ENCODE measurements at regions not wholly inside any gene's neighbourhood (a gene's known extent, or its start where the extent isn't known, plus 50 kb on each side); places are given as distances from the start of the nearest gene placed in this dataset.
"Not testable (repeated sequence)": the region's sequence is repeated elsewhere in the genome, so short reads cannot be mapped to it uniquely, and the experiment has no call there.

DNA sequence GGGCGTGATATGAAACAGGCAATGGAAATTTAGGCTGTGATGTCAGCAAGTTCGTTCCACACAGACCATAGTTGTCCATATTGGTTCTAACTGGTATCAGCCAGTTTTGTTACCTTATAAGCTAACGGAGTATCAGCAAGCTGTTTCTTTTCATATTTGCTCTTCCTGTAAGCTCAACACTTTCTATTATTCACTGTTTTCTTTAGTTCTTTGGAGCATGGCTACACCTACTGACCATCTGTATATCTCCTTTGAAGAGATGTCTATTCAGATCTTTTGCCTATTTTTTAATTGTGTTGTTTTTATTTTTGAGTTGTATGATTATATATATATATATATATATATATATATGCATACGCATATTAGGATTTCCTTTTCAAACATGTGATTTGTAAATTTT, 1057.2 kb upstream of the CDH10 start:
- TF ChIP-seq, protein P1, sequence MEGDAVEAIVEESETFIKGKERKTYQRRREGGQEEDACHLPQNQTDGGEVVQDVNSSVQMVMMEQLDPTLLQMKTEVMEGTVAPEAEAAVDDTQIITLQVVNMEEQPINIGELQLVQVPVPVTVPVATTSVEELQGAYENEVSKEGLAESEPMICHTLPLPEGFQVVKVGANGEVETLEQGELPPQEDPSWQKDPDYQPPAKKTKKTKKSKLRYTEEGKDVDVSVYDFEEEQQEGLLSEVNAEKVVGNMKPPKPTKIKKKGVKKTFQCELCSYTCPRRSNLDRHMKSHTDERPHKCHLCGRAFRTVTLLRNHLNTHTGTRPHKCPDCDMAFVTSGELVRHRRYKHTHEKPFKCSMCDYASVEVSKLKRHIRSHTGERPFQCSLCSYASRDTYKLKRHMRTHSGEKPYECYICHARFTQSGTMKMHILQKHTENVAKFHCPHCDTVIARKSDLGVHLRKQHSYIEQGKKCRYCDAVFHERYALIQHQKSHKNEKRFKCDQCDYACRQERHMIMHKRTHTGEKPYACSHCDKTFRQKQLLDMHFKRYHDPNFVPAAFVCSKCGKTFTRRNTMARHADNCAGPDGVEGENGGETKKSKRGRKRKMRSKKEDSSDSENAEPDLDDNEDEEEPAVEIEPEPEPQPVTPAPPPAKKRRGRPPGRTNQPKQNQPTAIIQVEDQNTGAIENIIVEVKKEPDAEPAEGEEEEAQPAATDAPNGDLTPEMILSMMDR (IDR thresholded peaks at IDR 0.05; ENCODE audit: extremely low read depth, insufficient read depth, missing control alignments): no peak
- in situ Hi-C loops (cut with MboI; ENCODE audit: low pct_unique_long_range_greater_than_20kb, low sequenced_read_pairs, unreplicated experiment): no loop called here
- DNase-seq (ENCODE audit: low spot score): no peak

DNA sequence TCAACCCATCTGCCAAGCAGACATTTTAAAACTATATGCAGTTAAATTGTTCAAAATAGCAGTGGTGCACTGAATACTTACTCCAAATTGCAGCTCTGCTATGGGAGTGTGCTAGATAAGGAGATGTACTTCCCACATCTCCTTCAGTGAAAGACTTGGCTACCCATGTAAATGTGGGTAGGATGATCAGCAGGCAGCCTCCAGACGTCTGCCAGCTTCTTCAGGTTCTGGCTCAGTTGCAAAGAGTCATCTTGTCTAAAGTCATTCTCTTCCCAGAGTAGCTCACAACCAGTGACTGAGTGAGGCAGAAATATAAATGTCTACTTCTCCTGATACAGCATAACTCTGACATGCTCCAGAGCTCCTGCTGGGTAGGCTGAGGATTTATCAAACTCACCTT, 1050.0 kb upstream of the CDH10 start:
- TF ChIP-seq, protein P1 (IDR thresholded peaks at IDR 0.05; ENCODE audit: extremely low read depth, insufficient read depth, missing control alignments): no peak
- DNase-seq (ENCODE audit: low spot score): no peak
- in situ Hi-C loops (cut with MboI; ENCODE audit: low pct_unique_long_range_greater_than_20kb, low sequenced_read_pairs, unreplicated experiment): no loop called here

DNA sequence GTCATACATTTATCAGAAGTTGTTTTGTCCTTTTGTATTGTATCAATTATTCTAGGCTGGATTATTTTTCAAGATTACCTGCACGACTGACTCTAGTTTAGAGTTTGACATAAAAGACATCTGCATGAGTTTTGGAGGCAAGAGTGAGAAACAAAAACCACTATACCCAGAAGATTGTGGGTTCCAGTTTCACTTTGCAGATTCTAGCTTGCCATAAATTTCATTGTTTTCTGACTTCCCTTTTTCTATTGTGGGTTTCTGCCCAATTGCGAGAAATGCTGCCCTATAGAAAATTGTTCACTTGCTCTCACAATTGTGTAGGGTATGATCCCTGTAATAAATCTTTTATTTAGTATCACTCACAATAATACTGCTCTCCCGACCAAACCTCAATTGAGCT, 1043.4 kb upstream of the CDH10 start:
- TF ChIP-seq, protein P1 (IDR thresholded peaks at IDR 0.05; ENCODE audit: extremely low read depth, insufficient read depth, missing control alignments): no peak
- peak; percentile 1 for DNase-seq (ENCODE audit: low spot score)
- in situ Hi-C loops (cut with MboI; ENCODE audit: low pct_unique_long_range_greater_than_20kb, low sequenced_read_pairs, unreplicated experiment): no loop called here

DNA sequence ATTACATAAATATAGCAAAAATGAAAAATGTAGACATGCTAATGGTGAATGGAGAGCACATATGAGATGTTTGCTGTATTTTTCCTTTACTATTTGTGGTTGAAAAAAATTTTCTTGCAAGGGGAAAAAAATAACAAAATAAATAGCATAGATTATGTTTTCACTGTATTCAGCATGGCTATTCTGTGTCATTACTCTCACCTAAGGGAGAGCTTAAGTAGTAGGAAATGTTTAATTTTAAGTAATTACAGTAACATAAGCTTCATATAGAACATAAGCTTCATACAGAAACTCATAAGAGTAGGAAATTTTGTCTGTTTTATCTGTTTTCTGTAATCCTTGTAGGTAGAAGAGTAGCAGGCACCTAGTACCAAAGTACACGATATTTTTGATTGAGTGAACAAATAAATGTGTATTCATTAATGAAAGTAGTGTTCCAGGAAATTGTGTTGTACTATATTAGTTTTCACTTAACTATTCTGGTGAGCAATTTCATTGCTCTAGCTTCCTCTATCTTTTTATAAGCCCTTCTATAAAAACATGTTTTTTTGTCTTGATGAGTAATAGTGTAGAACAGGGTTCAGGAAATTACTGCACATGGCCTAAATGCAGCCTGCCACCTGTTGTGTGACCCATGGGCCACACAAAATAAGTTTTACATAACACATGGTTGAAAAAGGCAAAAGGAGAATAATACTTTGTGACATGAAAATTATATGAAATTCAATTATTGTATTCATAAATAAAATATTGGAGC, 1025.0 kb upstream of the CDH10 start:
- no peak for DNase-seq (ENCODE audit: low spot score)
- TF ChIP-seq, protein P1 (IDR thresholded peaks at IDR 0.05; ENCODE audit: extremely low read depth, insufficient read depth, missing control alignments): no peak
- in situ Hi-C loops (cut with MboI; ENCODE audit: low pct_unique_long_range_greater_than_20kb, low sequenced_read_pairs, unreplicated experiment): no loop called here

DNA sequence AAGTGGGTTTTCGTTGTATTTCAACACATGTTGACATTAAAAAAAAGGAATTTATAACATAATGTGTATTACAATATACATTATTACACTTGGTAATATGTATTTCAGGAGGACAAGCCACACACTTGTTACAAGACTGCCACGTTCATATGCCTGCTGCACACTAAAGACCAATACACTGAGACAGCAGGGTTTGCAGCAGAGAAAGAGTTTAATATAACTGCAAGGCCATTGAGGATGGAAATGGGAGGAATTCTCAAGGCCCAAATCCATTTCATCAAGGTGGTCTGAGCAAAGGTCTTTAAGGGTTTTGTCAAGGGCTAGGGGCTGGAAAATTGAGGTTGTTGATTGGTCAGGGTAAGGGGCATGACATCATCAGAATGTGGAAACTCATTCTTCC, 1017.8 kb upstream of the CDH10 start:
- in situ Hi-C loops (cut with MboI; ENCODE audit: low pct_unique_long_range_greater_than_20kb, low sequenced_read_pairs, unreplicated experiment): no loop called here
- TF ChIP-seq, protein P1 (IDR thresholded peaks at IDR 0.05; ENCODE audit: extremely low read depth, insufficient read depth, missing control alignments): no peak
- no peak for DNase-seq (ENCODE audit: low spot score)

DNA sequence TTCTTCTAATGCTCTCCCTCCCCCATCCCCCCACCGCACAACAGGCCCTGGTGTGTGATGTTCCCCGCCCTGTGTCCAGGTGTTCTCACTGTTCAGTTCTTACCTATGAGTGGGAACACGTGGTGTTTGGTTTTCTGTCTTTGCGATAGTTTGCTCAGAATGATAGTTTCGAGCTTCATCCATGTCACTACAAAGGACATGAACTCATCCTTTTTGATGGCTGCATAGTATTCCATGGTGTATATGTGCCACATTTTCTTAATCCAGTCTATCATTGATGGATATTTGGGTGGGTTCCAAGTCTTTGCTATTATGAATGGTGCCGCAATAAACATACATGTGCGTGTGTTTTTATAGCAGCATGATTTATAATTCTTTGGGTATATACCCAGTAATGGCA, 1005.5 kb upstream of the CDH10 start:
- in situ Hi-C loops (cut with MboI; ENCODE audit: low pct_unique_long_range_greater_than_20kb, low sequenced_read_pairs, unreplicated experiment); DNase-seq (ENCODE audit: low spot score): not testable (repeated sequence)

DNA sequence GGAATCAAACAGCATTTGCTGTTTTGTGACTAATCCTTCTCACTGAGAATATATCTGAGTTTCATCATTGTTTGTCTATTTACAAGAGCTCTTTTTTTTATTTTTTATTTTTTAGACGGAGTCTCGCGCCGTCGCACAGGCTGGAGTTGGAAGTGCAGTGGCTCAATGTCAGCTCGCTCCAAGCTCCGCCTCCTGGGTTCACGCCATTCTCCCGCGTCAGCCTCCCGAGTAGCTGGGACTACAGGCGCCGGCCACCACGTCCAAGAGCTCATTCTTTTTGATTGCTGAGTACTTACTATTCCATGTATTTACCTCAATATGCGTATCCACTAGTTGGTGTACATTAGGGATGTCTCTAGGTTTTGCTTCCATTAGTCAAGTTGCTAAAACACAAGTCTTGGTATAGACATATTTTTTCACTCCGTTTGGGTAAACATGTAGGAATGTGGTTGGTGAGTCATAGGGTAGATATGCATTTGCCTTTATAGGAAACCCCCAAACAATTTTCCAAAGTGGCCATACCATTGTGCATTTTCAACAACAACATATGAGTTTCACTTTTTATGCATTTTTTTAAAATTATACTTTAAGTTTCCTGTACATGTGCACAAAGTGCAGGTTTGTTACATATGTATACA, 1005.0 kb upstream of the CDH10 start:
- DNase-seq (ENCODE audit: low spot score): no peak
- in situ Hi-C loops (cut with MboI; ENCODE audit: low pct_unique_long_range_greater_than_20kb, low sequenced_read_pairs, unreplicated experiment): no loop called here
- TF ChIP-seq, protein P1 (IDR thresholded peaks at IDR 0.05; ENCODE audit: extremely low read depth, insufficient read depth, missing control alignments): no peak

Measured in GM13977 (cell line).